NCI-H526 (cell line): ENCODE measurements at regions not wholly inside any gene's neighbourhood (a gene's known extent, or its start where the extent isn't known, plus 50 kb on each side); places are given as distances from the start of the nearest gene placed in this dataset.

Experiments
- DNase-seq, 2 experiments: peaks; one replicate each; lab custom pipeline; 2025; lab: John Stamatoyannopoulos, UW

- DNase-seq: no peak
These were observed 111.8 kb upstream of the APC start for GRCh38 chr5:112625689-112626438.

GRCh38 chr5:112626715-112627114, 111.0 kb upstream of the APC start:
- DNase-seq: no peak

GRCh38 chr5:112628214-112628980, 109.3 kb upstream of the APC start:
- DNase-seq: no peak

- no peak for DNase-seq
These were observed 107.3 kb upstream of the APC start for GRCh38 chr5:112630246-112631009.

- no peak for DNase-seq
These were observed 103.5 kb upstream of the APC start for GRCh38 chr5:112634166-112634565.

DNA sequence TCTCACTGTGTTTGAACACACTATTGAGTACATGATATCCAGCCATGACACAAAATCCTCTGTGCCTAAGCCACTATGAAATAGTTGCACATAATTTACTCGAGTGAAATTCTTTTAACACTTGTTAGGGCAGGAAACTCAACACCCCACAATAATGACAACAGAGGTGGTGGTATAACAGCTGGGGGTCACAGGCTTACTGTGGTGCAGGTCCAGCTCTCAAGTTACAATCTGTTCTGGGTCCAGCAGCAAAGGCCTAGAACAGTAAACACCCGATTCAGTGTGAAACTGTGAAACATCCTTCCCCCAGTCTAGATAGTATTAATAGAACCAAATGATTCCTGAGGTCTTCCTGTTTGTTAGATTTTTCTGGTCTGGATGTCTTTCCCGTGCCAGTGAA, 102.9 kb upstream of the APC start:
- DNase-seq: no peak

- no peak for DNase-seq
These were observed 102.4 kb upstream of the APC start for GRCh38 chr5:112635276-112635675.

- DNase-seq: no peak
These were observed 101.6 kb upstream of the APC start for GRCh38 chr5:112635771-112636731.

DNA sequence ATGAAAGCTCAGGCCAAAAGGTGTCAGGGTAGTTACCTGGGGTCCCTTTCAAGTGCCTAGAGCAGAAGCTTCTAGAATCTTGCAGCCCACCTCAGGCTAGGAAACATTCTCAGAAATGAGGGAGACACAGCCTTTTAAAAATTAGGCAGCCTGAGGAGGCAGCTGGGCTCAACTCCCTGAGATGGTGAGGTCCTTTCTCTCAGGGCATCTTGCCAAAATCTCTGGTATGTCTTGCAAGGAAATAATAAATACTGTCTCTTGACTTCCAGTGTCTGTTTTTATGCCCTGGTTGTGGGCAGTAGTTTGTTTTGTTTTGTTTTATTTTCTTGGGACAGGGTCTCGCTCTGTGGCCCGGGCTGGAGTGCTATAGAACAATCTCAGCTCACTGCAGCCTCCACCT, 100.9 kb upstream of the APC start:
- DNase-seq: no peak

DNA sequence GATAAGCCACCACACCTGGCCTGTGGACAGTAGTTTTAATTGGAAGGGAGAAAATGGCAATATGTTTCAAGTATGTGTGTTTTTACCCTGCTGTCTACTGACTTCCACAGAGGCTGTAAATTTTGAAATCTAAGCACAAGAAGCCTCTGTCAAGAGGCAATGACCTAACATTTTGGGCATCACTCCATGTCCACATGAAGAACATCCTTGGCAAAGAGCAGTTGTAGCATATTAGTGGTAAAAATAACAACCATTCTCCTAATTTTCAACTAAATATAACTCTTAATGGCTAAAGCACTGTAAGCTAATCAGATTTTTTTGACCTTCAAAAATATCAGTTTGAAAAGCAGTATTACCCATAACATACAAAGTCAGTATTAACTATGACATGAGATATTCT, 100.3 kb upstream of the APC start:
- DNase-seq: no peak

GRCh38 chr5:112640546-112640945, 97.1 kb upstream of the APC start:
- no peak for DNase-seq

DNA sequence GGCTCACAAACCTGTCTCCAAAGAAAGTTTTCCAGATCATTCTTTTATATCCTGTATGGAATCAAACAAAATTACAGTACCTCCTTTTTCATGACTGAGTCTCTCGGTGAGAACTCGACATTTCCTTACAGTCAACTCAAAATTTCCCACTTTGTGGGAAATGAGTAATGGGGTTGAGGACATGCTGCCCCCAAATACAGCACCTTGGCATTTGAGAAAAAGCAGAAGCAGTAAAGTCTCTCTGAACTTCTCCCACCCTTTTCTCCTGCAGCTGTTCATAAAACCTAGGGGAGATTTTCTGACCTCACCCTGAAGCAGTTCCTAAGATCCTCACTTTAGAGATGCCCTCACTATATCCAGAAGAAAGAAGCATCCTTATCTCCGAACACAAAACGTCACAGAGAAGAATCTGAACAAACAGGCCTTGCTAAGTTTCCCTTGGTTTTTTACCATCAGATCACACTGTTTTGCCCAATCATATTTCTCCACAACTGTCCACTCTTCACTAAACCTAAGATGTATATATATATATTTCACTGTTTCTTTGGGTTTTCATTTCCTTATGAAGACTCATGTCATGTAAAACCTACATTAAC, 96.1 kb upstream of the APC start:
- DNase-seq: no peak

DNA sequence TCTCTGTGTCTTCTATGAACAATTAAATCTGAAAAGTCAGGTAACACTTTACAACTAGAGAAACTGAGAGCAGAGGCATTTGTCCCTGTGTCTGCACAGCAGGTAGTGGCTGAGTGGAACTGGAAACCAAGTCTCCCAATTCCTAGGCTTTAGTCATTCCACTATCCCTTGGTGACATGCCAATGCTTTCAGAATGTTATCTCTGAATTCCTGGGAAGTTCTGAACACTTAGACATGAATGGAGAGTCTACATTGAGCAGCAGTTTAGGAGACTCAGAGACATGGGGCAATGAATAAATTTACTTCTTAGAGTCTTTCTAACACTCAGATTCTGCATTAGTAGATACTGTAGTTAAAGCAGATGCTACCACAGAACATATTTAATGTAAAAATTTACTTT, 94.8 kb upstream of the APC start:
- DNase-seq: no peak

- no peak for DNase-seq
These were observed 94.2 kb upstream of the APC start for GRCh38 chr5:112643339-112643971.

GRCh38 chr5:112646139-112646936, 91.3 kb upstream of the APC start:
- no peak for DNase-seq

DNA sequence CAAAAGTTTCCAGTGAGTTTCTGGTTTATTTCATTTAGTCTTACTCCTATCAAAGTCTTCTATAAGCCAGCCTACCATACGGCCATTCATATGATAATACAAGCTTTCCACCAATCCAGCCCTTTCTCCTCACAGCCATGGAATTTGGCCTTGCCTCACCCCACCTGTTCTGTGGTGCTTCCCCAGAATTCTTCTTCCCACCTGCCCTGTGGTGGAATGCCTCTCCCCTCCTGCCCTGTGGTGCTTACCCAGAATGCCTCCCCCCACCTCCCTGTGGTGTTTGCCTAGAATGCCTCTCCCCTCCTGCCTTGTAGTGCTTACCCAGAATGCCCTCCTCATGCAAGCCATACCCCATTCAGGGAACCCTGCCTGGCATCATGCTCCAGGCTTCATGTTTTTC, 90.3 kb upstream of the APC start:
- DNase-seq: no peak

DNA sequence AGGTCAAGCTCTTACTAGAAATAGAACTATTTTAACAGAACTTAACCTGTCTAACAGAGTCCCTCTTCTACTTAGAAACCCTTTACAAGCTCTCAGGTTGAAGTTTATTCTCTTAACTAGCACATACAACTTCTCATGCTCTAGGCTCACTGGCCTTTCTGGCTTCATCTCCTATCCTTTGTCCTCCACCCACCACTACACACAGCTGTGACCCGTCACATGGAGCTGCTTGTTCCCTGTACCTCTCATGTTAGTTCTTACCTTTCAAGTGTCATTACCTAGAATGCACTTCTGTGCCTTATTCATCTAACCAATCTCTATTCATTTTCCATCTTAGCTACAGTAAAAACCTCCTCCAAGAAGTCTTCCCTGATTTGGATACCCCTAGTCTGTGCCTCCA, 89.4 kb upstream of the APC start:
- no peak for DNase-seq

- no peak for DNase-seq
These were observed 87.8 kb upstream of the APC start for GRCh38 chr5:112649882-112650281.

- no peak for DNase-seq
These were observed 84.0 kb upstream of the APC start for GRCh38 chr5:112653638-112654205.

DNA sequence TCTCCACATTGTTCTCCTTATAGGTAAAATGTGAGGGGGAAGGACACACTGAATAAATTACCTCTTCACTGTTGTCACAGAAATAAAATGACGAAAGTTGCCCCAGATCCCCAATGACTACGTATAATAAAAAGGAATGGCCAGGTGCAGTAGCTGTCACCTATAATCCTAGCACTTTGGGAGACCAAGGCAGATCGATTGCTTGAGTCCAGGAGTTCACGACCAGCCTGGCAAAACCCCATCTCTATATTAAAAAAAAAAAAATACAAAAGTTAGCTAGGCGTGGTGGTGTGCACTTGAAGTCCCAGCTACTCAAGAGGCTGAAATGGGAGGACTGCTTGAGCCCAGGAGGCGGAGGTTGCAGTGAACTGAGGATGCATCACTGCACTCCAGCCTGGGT, 82.2 kb upstream of the APC start:
- no peak for DNase-seq
